Fibroblast of lung (primary cell): ENCODE measurements at regions not wholly inside any gene's neighbourhood (a gene's known extent, or its start where the extent isn't known, plus 50 kb on each side); places are given as distances from the start of the nearest gene placed in this dataset.

Source experiments
- DNase-seq, 2 donors: peaks; one replicate each; pipeline versions ENCODE4 v3.0.0 to v3.0.0-alpha.2; 2010; ENCODE audit warnings: low read depth in 2 of 2
- H2AFZ ChIP-seq: 2 replicates; pipeline ENCODE4 v1.5.1; 2012; ENCODE audit warnings: low read length, control low read depth, inconsistent platforms
- H3K27ac ChIP-seq: 2 replicates; pipeline ENCODE4 v1.5.1; 2011; ENCODE audit warnings: low read length, control low read depth; ENCODE audit not compliant: insufficient read depth
- H3K27me3 ChIP-seq: 2 replicates; pipeline ENCODE4 v1.5.1; 2011; ENCODE audit warnings: mild to moderate bottlenecking, low read length; ENCODE audit not compliant: control insufficient read depth, insufficient read depth
- H3K36me3 ChIP-seq: 2 replicates; pipeline ENCODE4 v1.5.1; 2011; ENCODE audit warnings: low read length; ENCODE audit not compliant: control insufficient read depth, insufficient read depth
- H3K4me1 ChIP-seq: 2 replicates; pipeline ENCODE4 v1.5.1; 2011; ENCODE audit warnings: low read length; ENCODE audit not compliant: control insufficient read depth, insufficient read depth; ENCODE audit errors: extremely low read depth
- H3K4me2 ChIP-seq: 2 replicates; pipeline ENCODE4 v1.5.1; 2011; ENCODE audit warnings: low read length, control low read depth; ENCODE audit not compliant: insufficient read depth; ENCODE audit errors: extremely low read depth
- H3K4me3 ChIP-seq, 4 experiments: fragments of 200-600 bp in 1 of 4; sonication (generic) in 1 of 4; replicated peaks in 1 of 4; 2 replicates each; pipeline ENCODE4 v1.5.1; 2011 to 2016; ENCODE audit warnings: low read length in 4 of 4, low read depth in 3 of 4, mild to moderate bottlenecking in 3 of 4, control low read depth in 2 of 4, inconsistent platforms in 1 of 4, mixed read lengths in 1 of 4; ENCODE audit not compliant: insufficient read depth in 1 of 4; ENCODE audit errors: control extremely low read depth in 1 of 4
- H3K79me2 ChIP-seq: 2 replicates; pipeline ENCODE4 v1.5.1; 2012; ENCODE audit warnings: mild to moderate bottlenecking, low read length, inconsistent platforms; ENCODE audit not compliant: control insufficient read depth, insufficient read depth
- H3K9ac ChIP-seq: 2 replicates; pipeline ENCODE4 v1.5.1; 2011; ENCODE audit warnings: mild to moderate bottlenecking, low read length, control low read depth; ENCODE audit not compliant: insufficient read depth
- H3K9me3 ChIP-seq: 2 replicates; pipeline ENCODE4 v1.5.1; 2012; ENCODE audit warnings: low read depth, low read length; ENCODE audit not compliant: control insufficient read depth, insufficient read depth
- H4K20me1 ChIP-seq: 2 replicates; pipeline ENCODE4 v1.5.1; 2011; ENCODE audit warnings: low read length; ENCODE audit not compliant: control insufficient read depth, insufficient read depth; ENCODE audit errors: extremely low read depth
- EZH2 ChIP-seq: IDR thresholded peaks from 2 replicates; pipeline ENCODE4 v1.5.1; 2012; ENCODE audit warnings: low read length, control low read depth, mild to moderate bottlenecking; ENCODE audit errors: missing control alignments
- TF ChIP-seq, protein P1 (sequence below), 2 donors: IDR thresholded peaks in 1 of 2; conservative IDR thresholded peaks in 1 of 2; 1 replicate in 1 of 2; 2 replicates in 1 of 2; pipeline ENCODE4 v1.5.1; 2011 to 2012; ENCODE audit warnings: low read length in 2 of 2, control low read depth in 1 of 2, inconsistent platforms in 1 of 2, low read depth in 1 of 2, mild to moderate bottlenecking in 1 of 2

GRCh38 chr1:74913978-74914377, 181.0 kb downstream of the TYW3 start:
- H3K27ac ChIP-seq, result no peak overlapping the region
- no peaks in the 10 kb centered on the region for H3K9me3 ChIP-seq
- H3K36me3 ChIP-seq, result no peaks in the 10 kb centered on the region
- H2AFZ ChIP-seq, result no peak overlapping the region
- H3K4me1 ChIP-seq, result no peaks in the 10 kb centered on the region
- no peaks in the 10 kb centered on the region for H3K79me2 ChIP-seq
- no peak for TF ChIP-seq EZH2
- TF ChIP-seq, protein P1, sequence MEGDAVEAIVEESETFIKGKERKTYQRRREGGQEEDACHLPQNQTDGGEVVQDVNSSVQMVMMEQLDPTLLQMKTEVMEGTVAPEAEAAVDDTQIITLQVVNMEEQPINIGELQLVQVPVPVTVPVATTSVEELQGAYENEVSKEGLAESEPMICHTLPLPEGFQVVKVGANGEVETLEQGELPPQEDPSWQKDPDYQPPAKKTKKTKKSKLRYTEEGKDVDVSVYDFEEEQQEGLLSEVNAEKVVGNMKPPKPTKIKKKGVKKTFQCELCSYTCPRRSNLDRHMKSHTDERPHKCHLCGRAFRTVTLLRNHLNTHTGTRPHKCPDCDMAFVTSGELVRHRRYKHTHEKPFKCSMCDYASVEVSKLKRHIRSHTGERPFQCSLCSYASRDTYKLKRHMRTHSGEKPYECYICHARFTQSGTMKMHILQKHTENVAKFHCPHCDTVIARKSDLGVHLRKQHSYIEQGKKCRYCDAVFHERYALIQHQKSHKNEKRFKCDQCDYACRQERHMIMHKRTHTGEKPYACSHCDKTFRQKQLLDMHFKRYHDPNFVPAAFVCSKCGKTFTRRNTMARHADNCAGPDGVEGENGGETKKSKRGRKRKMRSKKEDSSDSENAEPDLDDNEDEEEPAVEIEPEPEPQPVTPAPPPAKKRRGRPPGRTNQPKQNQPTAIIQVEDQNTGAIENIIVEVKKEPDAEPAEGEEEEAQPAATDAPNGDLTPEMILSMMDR (conservative IDR thresholded peaks at IDR 0.05 in 1 of 2, IDR thresholded peaks at IDR 0.05 in 1 of 2; ENCODE audit: low read depth in 1 of 2, low read length in 2 of 2), result no peak
- H3K9ac ChIP-seq, result no peak overlapping the region
- no peak overlapping the region for H3K4me2 ChIP-seq
- no peak for DNase-seq
- no peaks in the 10 kb centered on the region for H4K20me1 ChIP-seq
- H3K4me3 ChIP-seq, result no peak overlapping the region
- H3K27me3 ChIP-seq, result no peaks in the 10 kb centered on the region

GRCh38 chr1:74933500-74933899, 200.5 kb downstream of the TYW3 start:
- Histone ChIP-seq H3K4me1 (no peaks in the 10 kb centered on the region), H3K27ac (no peak overlapping the region), H3K4me2 (no peak overlapping the region), H3K79me2 (no peaks in the 10 kb centered on the region), H3K9ac (no peak overlapping the region), H3K27me3 (no peaks in the 10 kb centered on the region), H2AFZ (no peak overlapping the region), H3K36me3 (no peaks in the 10 kb centered on the region), H4K20me1 (no peaks in the 10 kb centered on the region), H3K9me3 (no peaks in the 10 kb centered on the region), H3K4me3 (no peak overlapping the region)
- DNase-seq, result no peak
- TF ChIP-seq EZH2, result no peak
- TF ChIP-seq, protein P1 (conservative IDR thresholded peaks at IDR 0.05 in 1 of 2, IDR thresholded peaks at IDR 0.05 in 1 of 2; ENCODE audit: low read depth in 1 of 2, low read length in 2 of 2), result no peak

DNA sequence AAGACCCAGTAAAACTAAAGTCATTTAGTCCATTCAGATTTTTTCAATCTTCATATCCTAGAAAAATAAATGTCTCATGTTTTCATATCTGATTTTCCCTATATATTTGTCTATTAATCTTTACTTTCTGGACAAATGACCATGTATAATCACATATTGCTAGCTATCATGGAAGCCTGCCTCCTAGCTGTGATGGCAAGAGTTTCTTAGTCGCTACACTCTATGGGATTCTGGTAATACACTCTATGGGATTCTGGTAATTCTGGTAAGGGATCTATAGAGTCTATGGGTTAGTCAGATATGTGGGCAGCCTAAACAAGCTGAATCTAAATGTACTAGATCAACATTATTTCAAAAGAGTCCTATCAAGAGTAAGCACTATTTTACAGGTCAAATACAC, 198.7 kb upstream of the LHX8 start:
- Histone ChIP-seq H3K27ac (no peak overlapping the region), H3K4me3 (no peak overlapping the region), H3K27me3 (no peaks in the 10 kb centered on the region), H2AFZ (no peak overlapping the region), H3K4me2 (no peak overlapping the region), H3K4me1 (no peaks in the 10 kb centered on the region), H3K79me2 (no peaks in the 10 kb centered on the region), H3K9me3 (no peaks in the 10 kb centered on the region), H3K9ac (no peak overlapping the region), H4K20me1 (no peaks in the 10 kb centered on the region), H3K36me3 (no peaks in the 10 kb centered on the region)
- no peak for TF ChIP-seq EZH2
- TF ChIP-seq, protein P1 (conservative IDR thresholded peaks at IDR 0.05 in 1 of 2, IDR thresholded peaks at IDR 0.05 in 1 of 2; ENCODE audit: low read depth in 1 of 2, low read length in 2 of 2), result no peak
- no peak for DNase-seq
